ENCODE measurements at regions not wholly inside any gene's neighbourhood (a gene's known extent, or its start where the extent isn't known, plus 50 kb on each side); places are given as distances from the start of the nearest gene placed in this dataset.

DNA sequence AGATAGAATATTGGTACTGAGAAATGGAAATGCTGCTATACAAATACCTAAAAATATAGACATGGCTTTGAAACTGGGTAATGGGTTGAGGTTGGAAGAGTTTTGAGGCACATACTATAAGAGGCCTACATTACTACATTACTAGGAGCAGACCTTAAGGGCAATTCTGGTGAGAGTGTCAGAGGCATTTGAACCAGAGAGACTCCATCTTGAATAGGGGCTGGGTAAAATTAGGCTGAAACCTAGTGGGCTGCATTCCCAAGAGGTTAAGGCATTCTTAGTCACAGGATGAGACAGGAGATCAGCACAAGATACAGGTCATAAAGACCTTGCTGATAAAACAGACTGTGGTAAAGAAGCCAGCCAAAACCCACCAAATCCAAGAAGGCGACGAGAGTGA lies 104.6 kb upstream of the ADRA1B start:
- TF ChIP-seq, protein P1, sequence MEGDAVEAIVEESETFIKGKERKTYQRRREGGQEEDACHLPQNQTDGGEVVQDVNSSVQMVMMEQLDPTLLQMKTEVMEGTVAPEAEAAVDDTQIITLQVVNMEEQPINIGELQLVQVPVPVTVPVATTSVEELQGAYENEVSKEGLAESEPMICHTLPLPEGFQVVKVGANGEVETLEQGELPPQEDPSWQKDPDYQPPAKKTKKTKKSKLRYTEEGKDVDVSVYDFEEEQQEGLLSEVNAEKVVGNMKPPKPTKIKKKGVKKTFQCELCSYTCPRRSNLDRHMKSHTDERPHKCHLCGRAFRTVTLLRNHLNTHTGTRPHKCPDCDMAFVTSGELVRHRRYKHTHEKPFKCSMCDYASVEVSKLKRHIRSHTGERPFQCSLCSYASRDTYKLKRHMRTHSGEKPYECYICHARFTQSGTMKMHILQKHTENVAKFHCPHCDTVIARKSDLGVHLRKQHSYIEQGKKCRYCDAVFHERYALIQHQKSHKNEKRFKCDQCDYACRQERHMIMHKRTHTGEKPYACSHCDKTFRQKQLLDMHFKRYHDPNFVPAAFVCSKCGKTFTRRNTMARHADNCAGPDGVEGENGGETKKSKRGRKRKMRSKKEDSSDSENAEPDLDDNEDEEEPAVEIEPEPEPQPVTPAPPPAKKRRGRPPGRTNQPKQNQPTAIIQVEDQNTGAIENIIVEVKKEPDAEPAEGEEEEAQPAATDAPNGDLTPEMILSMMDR (IDR thresholded peaks at IDR 0.05): no peak
- TF ChIP-seq ZFX (IDR thresholded peaks at IDR 0.05; ENCODE audit: borderline replicate concordance): no peak
